ENCODE measurements at regions not wholly inside any gene's neighbourhood (a gene's known extent, or its start where the extent isn't known, plus 50 kb on each side); places are given as distances from the start of the nearest gene placed in this dataset.

DNA sequence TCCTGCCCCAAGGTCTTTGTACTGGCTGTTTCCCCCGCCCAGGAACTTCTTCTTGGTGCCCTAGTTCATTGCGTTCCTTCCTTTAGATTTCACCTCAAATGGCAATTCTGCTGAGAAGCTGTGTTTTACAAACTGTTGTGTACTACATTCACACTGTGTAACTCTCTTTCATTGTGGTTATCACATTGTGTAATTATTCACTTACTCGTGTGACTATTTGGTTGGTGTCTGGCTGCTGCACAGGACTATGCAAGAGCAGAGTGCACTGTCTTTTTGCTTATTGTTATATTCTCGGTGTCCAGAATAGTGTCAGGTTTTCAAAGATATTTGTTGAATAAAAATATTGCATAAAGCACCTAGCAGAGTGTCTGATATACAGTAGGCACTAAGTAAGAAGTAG, 177.2 kb upstream of the PRICKLE1 start:
- TF ChIP-seq, protein P1, sequence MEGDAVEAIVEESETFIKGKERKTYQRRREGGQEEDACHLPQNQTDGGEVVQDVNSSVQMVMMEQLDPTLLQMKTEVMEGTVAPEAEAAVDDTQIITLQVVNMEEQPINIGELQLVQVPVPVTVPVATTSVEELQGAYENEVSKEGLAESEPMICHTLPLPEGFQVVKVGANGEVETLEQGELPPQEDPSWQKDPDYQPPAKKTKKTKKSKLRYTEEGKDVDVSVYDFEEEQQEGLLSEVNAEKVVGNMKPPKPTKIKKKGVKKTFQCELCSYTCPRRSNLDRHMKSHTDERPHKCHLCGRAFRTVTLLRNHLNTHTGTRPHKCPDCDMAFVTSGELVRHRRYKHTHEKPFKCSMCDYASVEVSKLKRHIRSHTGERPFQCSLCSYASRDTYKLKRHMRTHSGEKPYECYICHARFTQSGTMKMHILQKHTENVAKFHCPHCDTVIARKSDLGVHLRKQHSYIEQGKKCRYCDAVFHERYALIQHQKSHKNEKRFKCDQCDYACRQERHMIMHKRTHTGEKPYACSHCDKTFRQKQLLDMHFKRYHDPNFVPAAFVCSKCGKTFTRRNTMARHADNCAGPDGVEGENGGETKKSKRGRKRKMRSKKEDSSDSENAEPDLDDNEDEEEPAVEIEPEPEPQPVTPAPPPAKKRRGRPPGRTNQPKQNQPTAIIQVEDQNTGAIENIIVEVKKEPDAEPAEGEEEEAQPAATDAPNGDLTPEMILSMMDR (IDR thresholded peaks at IDR 0.05; ENCODE audit: insufficient read depth, low read depth, low read length), result no peak
- no peak for TF ChIP-seq EZH2 (IDR thresholded peaks at IDR 0.05; ENCODE audit: insufficient read depth, low read length)
